DMS53 (cell line): ENCODE measurements at regions not wholly inside any gene's neighbourhood (a gene's known extent, or its start where the extent isn't known, plus 50 kb on each side); places are given as distances from the start of the nearest gene placed in this dataset.
A peak's percentile ranks its signal among the peaks of the same experiment; 100 is the strongest.
"Not testable (repeated sequence)": the region's sequence is repeated elsewhere in the genome, so short reads cannot be mapped to it uniquely, and the experiment has no call there.

Experiments used
- DNase-seq: peaks from one replicate; lab custom pipeline; 2025; lab: John Stamatoyannopoulos, UW

DNA sequence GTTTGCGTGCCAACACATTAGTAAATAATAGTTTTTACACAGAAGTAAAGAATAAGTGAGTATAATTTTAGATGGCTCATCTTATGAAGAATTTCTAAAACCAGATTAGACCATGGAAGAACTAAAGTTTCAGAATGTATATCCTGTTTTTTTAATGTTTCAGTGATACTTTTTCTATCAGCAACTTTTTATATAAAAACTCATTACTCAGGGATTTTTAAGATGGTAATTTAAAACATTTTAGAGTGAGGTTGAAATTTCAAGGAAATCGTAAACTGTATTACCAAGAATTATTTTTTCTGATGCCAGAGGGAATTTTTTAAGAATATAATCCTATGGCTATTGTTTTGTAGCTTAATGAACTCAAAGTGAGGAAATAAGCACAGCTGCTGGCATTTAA is 128.5 kb upstream of the FANCL start:
- DNase-seq, result no peak

- DNase-seq, result no peak
Observed at GRCh38 chr2:58364098-58364497, 123.0 kb upstream of the FANCL start.

DNA sequence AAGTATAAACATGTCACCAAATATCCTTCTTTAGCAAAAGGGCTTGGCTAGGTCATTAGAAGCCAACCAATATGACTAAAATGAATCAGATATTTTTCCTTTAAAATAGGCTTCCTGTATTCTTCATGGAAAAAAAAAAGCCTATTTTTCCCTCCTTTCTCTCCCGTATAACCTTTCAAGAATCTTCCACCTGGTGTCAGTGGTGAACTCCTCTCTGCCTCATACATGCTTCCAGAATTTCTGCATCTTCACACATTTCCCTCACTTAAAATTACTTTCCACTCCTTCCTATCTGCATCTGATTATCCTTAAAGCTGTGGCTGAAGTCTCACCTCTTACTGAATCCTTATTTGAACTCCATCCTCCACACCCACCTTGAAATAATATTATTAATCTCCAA is 116.9 kb upstream of the FANCL start:
- no peak for DNase-seq

- DNase-seq, result no peak
Observed at GRCh38 chr2:58357521-58357920, 116.4 kb upstream of the FANCL start.

DNA sequence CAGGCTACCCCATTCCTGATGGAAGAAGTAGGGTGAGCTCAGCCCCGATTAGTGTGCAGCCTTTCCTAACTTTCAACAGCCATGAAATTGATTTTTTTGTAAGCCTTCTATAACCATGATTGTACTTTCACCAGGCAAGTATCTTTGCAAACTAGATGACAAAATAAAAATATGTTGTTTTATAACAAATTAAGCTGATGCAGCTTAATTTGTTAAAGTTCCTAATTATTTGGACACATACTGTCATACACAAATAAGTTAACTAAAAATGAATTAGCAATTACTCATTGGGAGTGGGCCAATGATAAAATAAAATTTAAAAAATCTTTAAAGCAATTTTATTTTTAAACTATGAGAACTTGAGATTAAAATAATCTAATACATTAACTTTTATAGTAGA is 113.1 kb upstream of the FANCL start:
- no peak for DNase-seq

GRCh38 chr2:58350484-58350883 is 109.4 kb upstream of the FANCL start:
- DNase-seq, result no peak

DNA sequence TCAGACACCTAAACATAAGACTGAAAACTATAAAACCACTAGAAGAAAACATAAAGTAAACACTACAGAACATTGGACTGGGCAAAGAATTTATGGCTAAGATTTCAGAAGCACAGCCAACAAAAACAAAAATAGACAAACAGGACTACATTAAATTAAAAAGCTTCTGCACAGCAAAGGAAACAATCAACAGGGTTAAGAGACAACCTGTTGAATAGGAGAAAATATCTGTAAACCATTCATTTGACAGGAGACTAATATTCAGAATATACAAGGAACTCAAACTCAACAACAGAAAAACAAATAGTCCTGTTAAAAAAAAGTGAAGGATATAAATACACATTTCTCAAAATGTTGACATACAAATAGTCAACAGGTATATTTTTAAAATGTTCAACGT is 106.7 kb upstream of the FANCL start:
- DNase-seq, result no peak

- DNase-seq, result peak; percentile 25
Observed at GRCh38 chr2:58341047-58341446, 99.9 kb upstream of the FANCL start.

- DNase-seq, result no peak
Observed at GRCh38 chr2:58339548-58340243, 98.6 kb upstream of the FANCL start.

- DNase-seq, result no peak
Observed at GRCh38 chr2:58336416-58336815, 95.3 kb upstream of the FANCL start.

- DNase-seq, result no peak
Observed at GRCh38 chr2:58334414-58334813, 93.3 kb upstream of the FANCL start.

GRCh38 chr2:58325296-58325895 is 84.3 kb upstream of the FANCL start:
- peak; percentile 18 for DNase-seq

DNA sequence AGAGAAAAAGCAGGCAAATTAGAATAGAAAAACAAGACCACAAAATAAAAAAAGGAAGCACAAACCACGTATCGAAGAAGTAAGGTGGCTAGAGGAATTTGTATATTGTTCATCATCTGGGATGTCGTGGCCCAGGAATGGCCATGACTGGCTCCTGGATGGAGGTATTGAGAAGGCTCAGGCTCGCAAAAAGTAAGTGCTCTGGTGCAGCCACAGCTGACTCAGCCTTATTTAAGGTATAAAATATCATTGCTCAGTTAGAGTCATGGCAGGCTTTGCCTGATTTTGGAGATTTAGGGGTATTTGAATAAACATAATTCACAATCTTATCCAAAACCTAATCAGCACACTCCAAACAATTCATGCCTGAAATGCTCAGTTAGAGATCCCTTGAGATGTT is 78.4 kb upstream of the FANCL start:
- DNase-seq, result no peak

DNA sequence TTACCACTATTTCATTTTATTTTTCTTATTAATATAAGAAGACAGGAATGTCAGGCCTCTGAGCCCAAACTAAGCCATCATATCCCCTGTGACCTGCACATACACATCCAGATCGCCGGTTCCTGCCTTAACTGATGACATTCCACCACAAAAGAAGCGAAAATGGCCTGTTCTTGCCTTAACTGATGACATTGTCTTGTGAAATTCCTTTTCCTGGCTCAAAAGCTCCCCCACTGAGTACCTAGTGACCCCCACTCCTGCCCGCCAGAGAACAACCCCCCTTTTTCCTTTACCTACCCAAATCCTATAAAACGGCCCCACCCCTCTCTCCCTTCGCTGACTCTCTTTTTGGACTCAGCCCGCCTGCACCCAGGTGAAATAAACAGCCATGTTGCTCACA is 77.8 kb upstream of the FANCL start:
- not testable (repeated sequence) for DNase-seq

- no peak for DNase-seq
Observed at GRCh38 chr2:58313926-58314325, 72.8 kb upstream of the FANCL start.

DNA sequence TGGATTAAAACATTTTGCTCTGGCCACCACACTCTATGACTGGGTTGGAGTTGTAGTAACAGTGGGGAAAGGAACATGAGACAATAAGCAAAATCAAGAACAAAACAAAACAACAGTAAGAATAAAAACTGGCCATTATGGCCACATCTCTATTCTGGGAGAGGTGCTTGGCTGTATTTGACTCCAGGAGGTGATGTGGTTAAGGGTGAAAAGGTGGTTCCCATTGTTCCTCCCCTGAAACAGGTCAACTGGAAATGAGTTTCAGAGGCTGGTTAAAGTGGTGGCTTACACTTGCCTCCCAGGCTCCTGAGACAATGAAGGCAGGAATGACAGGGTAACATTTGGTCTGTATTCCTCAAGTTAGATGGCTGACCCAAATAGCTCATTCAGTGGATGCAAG is 67.3 kb upstream of the FANCL start:
- no peak for DNase-seq

DNA sequence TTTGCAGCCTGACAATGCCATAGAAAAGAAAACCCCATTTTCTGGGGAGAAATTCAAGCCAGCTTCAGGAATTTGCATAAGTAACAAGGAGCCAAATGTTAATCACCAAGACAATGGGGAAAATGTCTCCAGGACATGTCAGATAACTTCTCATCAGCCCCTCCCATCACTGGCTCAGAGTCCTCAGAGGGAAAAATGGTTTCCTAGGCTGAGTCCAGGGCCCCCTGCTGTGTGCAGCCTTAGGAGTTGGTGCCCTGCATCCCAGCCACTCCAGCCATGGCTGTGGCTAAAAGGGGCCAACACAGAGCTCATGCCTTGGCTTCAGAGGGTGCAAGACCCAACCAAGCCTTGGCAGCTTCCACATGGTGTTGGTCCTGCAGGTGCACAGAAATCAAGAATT is 63.7 kb upstream of the FANCL start:
- no peak for DNase-seq

DNA sequence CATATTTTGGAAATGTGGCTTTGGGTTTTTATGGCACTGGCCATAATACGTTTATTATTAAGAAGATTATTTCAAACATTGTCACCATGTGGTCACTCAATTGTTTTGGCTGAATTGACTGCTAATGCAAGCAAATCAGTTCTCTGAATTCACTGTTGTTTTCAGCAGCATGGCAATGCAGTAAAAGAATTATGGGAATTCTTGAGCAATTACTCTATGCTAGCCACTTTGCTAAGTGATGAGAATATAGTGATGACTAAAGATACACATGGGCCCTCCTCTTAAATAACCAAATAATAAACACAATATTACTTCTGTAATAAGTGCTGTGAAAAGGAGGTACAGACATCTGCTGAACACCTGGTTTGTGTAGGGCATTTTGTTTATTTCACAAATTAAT is 58.0 kb upstream of the FANCL start:
- no peak for DNase-seq

GRCh38 chr2:58293056-58293455 is 51.9 kb upstream of the FANCL start:
- DNase-seq, result no peak

DNA sequence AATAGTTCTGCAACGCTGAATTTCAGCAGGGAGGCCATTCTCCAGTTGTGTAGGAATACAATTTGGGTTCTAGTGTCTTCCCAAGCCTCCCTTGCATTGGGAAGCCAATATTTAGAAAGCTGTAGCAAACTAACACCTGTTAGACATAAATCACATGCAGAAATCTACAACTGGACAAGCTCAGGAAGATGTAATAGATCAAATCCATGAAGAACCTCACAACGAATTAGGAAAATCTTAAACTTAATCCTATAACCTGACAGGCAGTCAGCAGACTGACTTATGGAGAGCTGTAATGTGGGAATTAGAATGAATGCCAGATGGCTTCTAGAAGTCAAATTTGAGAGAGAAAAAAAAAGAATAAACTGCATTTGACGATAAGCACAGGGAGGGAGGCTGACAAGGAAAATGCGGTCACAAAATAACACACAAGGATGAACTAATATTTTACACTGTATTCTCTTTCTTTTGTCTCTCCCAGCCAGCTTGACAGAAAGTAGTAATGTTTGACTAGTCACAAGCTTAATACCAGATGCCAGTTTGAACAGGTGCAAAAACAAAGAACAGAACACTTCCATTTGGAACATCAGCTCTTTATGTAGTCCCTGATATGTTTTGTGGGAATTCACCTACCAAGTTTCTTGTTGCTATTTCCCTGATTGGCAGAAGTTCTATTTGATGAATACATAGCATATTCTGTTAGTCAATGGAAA is 50.8 kb upstream of the FANCL start:
- DNase-seq, result peak; percentile 69
